ENCODE measurements at regions not wholly inside any gene's neighbourhood (a gene's known extent, or its start where the extent isn't known, plus 50 kb on each side); places are given as distances from the start of the nearest gene placed in this dataset.

DNA sequence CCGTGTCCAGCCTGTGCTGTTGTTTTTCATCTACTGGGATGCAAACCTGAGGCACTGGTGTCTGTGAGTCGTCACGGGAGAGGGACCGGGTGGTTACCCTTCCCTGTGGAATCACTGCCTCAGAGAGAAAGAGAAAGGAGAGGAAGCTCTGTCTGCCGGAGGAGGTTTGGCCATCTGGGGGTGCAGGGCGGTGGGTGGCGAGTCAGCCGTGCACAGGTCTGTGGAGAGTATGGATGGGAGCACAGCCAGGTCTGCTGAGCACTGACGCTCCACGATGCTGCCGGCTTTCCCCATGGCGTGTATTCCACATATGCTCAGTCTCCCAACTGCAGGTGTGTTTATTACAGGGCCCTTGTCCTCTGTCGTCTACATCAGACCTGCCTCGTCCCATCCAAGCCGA is 395.2 kb upstream of the IRX4 start:
- no peaks in the 10 kb centered on the region for H3K27me3 ChIP-seq
- no peak for TF ChIP-seq EP300 (IDR thresholded peaks at IDR 0.05)
- no peaks in the 10 kb centered on the region for H3K4me1 ChIP-seq
- H3K4me3 ChIP-seq: no peak overlapping the region
- WGBS, 2 donors: 78 to 86% methylated on average over 9 to 15 of the region's 15 CpGs
- no peaks in the 10 kb centered on the region for H3K36me3 ChIP-seq
- no peak for DNase-seq
- H3K9me3 ChIP-seq: no peaks in the 10 kb centered on the region
- no peak overlapping the region for H3K27ac ChIP-seq
- ATAC-seq (ENCODE audit: low FRiP score in 2 of 2): no peak

DNA sequence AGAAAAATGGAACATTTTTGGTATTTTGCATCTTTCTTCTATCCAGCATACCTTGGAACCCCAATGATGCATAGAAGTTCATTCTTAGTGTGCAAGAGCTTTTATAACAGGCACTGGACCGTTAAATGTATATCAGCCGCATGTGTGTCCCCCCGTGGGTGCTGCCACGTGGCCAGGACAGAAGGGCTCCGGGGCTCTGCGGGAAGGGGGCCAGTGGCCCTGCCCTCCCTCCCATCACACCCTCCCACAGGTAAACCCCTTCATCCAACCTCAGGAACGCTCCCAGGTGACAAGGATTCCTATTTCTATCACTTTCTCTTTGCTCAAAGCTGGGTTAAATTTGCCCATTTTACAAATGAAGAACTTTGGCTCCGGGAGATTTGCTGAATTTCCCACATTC is 393.4 kb upstream of the IRX4 start:
- no peaks in the 10 kb centered on the region for H3K4me1 ChIP-seq
- DNase-seq (no peak), ATAC-seq (ENCODE audit: low FRiP score in 2 of 2) (no peak)
- no peak overlapping the region for H3K4me3 ChIP-seq
- no peak for TF ChIP-seq EP300 (IDR thresholded peaks at IDR 0.05)
- H3K27ac ChIP-seq: no peak overlapping the region
- no peaks in the 10 kb centered on the region for H3K36me3 ChIP-seq
- WGBS, 2 donors: 82 to 94% methylated on average over 8 of the region's 8 CpGs
- H3K9me3 ChIP-seq: no peaks in the 10 kb centered on the region
- no peaks in the 10 kb centered on the region for H3K27me3 ChIP-seq

DNA sequence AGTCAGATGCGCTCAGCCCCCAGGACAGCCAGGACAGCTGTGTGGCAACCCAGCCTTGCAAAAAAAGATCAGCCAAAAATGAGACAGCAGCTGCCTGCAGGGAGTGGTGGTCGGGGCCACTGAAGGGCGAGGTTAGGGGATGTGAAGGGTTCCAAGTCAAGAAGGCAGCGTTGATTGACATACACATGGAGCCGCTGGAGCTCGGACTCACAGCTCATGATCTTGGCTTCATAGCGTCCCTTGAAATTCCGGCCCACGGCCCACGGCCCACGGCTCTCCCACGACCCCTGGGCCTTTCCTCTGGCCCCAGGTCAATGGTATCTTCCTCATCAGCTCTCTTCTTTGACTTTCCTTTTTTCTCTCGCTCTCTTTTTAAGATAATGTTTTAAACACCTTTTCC is 390.0 kb upstream of the IRX4 start:
- DNase-seq: no peak
- H3K36me3 ChIP-seq: no peaks in the 10 kb centered on the region
- 69 to 73% methylated on average over 13 of the region's 13 CpGs for WGBS, 2 donors

DNA sequence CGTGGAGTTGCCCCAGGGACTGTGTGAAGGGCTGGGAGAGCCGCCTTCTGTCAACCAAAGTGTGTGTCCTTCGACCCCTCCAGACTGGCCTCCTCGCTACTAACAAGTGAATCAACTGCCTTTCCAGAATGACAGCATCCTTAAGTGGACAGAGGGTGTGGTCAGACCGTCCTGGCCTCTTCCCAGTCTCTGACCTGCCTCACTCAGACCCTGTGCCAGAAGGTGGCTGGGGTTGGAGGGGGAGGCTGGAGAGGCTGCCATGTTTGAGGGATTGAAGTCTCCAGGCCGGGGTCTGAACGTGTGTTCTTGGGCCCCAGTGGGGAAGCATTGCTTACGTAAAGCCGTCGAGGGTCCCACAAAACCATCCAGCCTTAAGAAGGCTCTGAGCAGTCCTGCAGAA is 389.3 kb upstream of the IRX4 start:
- Histone ChIP-seq H3K27ac (no peak overlapping the region), H3K9me3 (no peaks in the 10 kb centered on the region), H3K4me1 (no peaks in the 10 kb centered on the region), H3K36me3 (no peaks in the 10 kb centered on the region), H3K27me3 (no peaks in the 10 kb centered on the region), H3K4me3 (no peak overlapping the region)
- DNase-seq: no peak
- WGBS, 2 donors: 62 to 79% methylated on average over 10 of the region's 10 CpGs
- TF ChIP-seq POLR2A (IDR thresholded peaks at IDR 0.05) (no peak), EP300 (IDR thresholded peaks at IDR 0.05) (no peak), POLR2AphosphoS5 (IDR thresholded peaks at IDR 0.05) (no peak)
- TF ChIP-seq, protein P1, sequence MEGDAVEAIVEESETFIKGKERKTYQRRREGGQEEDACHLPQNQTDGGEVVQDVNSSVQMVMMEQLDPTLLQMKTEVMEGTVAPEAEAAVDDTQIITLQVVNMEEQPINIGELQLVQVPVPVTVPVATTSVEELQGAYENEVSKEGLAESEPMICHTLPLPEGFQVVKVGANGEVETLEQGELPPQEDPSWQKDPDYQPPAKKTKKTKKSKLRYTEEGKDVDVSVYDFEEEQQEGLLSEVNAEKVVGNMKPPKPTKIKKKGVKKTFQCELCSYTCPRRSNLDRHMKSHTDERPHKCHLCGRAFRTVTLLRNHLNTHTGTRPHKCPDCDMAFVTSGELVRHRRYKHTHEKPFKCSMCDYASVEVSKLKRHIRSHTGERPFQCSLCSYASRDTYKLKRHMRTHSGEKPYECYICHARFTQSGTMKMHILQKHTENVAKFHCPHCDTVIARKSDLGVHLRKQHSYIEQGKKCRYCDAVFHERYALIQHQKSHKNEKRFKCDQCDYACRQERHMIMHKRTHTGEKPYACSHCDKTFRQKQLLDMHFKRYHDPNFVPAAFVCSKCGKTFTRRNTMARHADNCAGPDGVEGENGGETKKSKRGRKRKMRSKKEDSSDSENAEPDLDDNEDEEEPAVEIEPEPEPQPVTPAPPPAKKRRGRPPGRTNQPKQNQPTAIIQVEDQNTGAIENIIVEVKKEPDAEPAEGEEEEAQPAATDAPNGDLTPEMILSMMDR (IDR thresholded peaks at IDR 0.05): no peak
- ATAC-seq (ENCODE audit: low FRiP score in 2 of 2): no peak

More for the DNA sequence above, 390.0 kb upstream of the IRX4 start:
- H3K4me1 ChIP-seq: no peaks in the 10 kb centered on the region
- no peak overlapping the region for H3K27ac ChIP-seq
- H3K9me3 ChIP-seq: no peaks in the 10 kb centered on the region
- TF ChIP-seq, protein P1 (IDR thresholded peaks at IDR 0.05): no peak
- TF ChIP-seq POLR2AphosphoS5 (IDR thresholded peaks at IDR 0.05): no peak
- TF ChIP-seq POLR2A (IDR thresholded peaks at IDR 0.05): no peak
- TF ChIP-seq EP300 (IDR thresholded peaks at IDR 0.05): no peak
- no peaks in the 10 kb centered on the region for H3K27me3 ChIP-seq
- no peak overlapping the region for H3K4me3 ChIP-seq
- ATAC-seq (ENCODE audit: low FRiP score in 2 of 2): no peak

DNA sequence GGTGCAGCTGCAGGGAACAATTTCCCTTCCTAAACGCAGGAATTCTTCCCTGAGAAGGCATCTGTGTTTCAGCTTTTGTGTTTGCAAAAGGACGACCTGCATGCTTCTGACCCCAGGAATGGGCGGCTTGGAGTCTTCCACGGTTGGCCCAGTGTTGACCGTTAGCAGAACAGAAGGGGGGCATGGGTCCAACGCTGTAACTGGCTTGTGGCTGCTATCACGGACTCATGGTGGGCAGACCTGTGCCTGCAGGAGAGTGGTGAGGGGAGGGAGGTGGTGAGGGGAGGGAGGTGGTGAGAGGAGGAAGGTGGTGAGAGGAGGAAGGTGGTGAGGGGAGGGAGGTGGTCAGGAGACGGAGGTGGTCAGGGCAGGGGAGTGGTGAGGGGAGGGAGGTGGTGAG is 388.6 kb upstream of the IRX4 start:
- 45 to 48% methylated on average over 6 to 7 of the region's 8 CpGs for WGBS, 2 donors
- no peak for ATAC-seq (ENCODE audit: low FRiP score in 2 of 2)
- no peaks in the 10 kb centered on the region for H3K4me1 ChIP-seq

DNA sequence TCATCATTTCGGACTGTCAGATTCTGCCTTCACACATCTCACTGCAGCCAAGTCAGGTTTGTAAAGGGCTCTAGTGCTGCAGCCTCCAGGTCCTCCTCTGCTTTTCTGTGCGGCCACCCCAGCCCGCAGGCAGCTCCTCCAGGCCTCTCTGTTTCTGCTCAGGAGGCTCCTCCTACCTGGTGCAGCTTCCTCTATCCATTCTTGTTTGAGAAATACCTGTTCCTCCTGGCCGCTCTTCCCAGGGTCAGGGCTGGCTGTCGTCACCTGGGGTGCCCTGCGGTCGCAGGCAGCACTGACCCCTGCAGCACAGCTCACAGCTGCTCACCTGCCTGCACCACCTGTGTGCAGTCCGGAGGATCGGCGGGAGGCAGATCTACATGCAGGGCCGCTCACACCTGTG is 387.7 kb upstream of the IRX4 start:
- ATAC-seq (ENCODE audit: low FRiP score in 2 of 2) (peak in 1 of 2 donors; percentile 24), DNase-seq (no peak)
- TF ChIP-seq, protein P1 (IDR thresholded peaks at IDR 0.05): no peak
- TF ChIP-seq POLR2A (IDR thresholded peaks at IDR 0.05): no peak
- no peak for TF ChIP-seq POLR2AphosphoS5 (IDR thresholded peaks at IDR 0.05)
- no peak for TF ChIP-seq EP300 (IDR thresholded peaks at IDR 0.05)
- 79 to 82% methylated on average over 11 of the region's 11 CpGs for WGBS, 2 donors
- Histone ChIP-seq H3K4me1 (no peaks in the 10 kb centered on the region), H3K36me3 (no peaks in the 10 kb centered on the region), H3K27me3 (no peaks in the 10 kb centered on the region), H3K9me3 (no peaks in the 10 kb centered on the region), H3K4me3 (no peak overlapping the region), H3K27ac (no peak overlapping the region)

More for the DNA sequence above, 388.6 kb upstream of the IRX4 start:
- no peak overlapping the region for H3K4me3 ChIP-seq
- no peaks in the 10 kb centered on the region for H3K27me3 ChIP-seq
- H3K27ac ChIP-seq: no peak overlapping the region
- H3K9me3 ChIP-seq: no peaks in the 10 kb centered on the region
- H3K36me3 ChIP-seq: no peaks in the 10 kb centered on the region
- TF ChIP-seq EP300 (IDR thresholded peaks at IDR 0.05) (no peak), POLR2A (IDR thresholded peaks at IDR 0.05) (no peak), POLR2AphosphoS5 (IDR thresholded peaks at IDR 0.05) (no peak)
- TF ChIP-seq, protein P1 (IDR thresholded peaks at IDR 0.05): no peak
- no peak for DNase-seq
